Epithelial cell of proximal tubule (primary cell): ENCODE measurements at regions not wholly inside any gene's neighbourhood (a gene's known extent, or its start where the extent isn't known, plus 50 kb on each side); places are given as distances from the start of the nearest gene placed in this dataset.
"Not testable (repeated sequence)": the region's sequence is repeated elsewhere in the genome, so short reads cannot be mapped to it uniquely, and the experiment has no call there.

ENCODE experiments used
- DNase-seq: peaks from one replicate; pipeline ENCODE4 v3.0.0-alpha.2; 2011; ENCODE audit warnings: low read depth
- H3K4me3 ChIP-seq: 2 replicates; pipeline ENCODE4 v1.5.1; 2011; ENCODE audit warnings: low read depth, mild to moderate bottlenecking, low read length
- CTCF ChIP-seq: conservative IDR thresholded peaks from 2 replicates; pipeline ENCODE4 v1.5.1; 2012; ENCODE audit warnings: low read depth, mild to moderate bottlenecking, low read length

GRCh38 chr17:20800146-20800545 is 220.6 kb downstream of the CDRT15L2 start:
- H3K4me3 ChIP-seq = no peak overlapping the region
- no peak for TF ChIP-seq CTCF
- DNase-seq = no peak

- no peak for DNase-seq
- no peak for TF ChIP-seq CTCF
- no peak overlapping the region for H3K4me3 ChIP-seq
Observed at GRCh38 chr17:20805751-20806150, 226.2 kb downstream of the CDRT15L2 start.

GRCh38 chr17:20807566-20807965 is 228.0 kb downstream of the CDRT15L2 start:
- not testable (repeated sequence) for H3K4me3 ChIP-seq, DNase-seq

- DNase-seq, H3K4me3 ChIP-seq: not testable (repeated sequence)
Observed at GRCh38 chr17:20815410-20815809, 227.4 kb downstream of the USP22 start.

GRCh38 chr17:20823905-20824304 is 218.9 kb downstream of the USP22 start:
- DNase-seq = no peak
- no peak overlapping the region for H3K4me3 ChIP-seq
- no peak for TF ChIP-seq CTCF

- no peak for DNase-seq
- no peak for TF ChIP-seq CTCF
- no peak overlapping the region for H3K4me3 ChIP-seq
Observed at GRCh38 chr17:20825539-20825938, 217.3 kb downstream of the USP22 start.

GRCh38 chr17:20840453-20840852 is 202.4 kb downstream of the USP22 start:
- not testable (repeated sequence) for H3K4me3 ChIP-seq, DNase-seq

- DNase-seq, H3K4me3 ChIP-seq: not testable (repeated sequence)
Observed at GRCh38 chr17:20840987-20841865, 201.6 kb downstream of the USP22 start.

GRCh38 chr17:20842012-20842411 is 200.8 kb downstream of the USP22 start:
- not testable (repeated sequence) for DNase-seq, H3K4me3 ChIP-seq

- H3K4me3 ChIP-seq, DNase-seq: not testable (repeated sequence)
Observed at GRCh38 chr17:20843261-20843660, 199.6 kb downstream of the USP22 start.

GRCh38 chr17:20843799-20844553 is 198.8 kb downstream of the USP22 start:
- DNase-seq, H3K4me3 ChIP-seq: not testable (repeated sequence)
